ENCODE measurements at regions not wholly inside any gene's neighbourhood (a gene's known extent, or its start where the extent isn't known, plus 50 kb on each side); places are given as distances from the start of the nearest gene placed in this dataset.

DNA sequence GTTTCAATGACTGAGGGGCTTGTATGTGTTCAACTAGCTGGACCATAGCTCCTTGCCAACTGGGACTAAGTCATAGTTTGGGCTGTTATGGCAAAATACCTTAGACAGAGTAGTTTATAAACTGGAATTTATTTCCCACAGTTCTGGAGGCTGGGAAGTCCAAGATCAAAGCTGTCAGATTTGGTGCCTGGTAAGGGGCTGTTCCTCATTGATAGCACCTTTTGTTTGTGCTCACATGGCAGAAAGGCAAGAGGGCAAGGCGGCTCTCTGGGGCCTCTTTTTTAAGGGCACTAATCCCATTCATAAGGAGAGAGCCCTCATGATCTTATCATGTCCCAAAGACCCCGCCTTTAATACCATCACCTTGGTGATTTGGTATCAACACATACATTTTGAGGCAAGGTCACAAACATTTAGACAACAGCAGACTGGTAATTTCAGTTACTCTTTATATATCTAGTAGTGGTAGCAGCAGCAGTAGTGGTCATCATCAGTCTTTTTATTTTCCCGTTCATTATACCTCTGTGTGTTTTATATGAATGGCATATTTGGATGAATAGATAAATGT is 477.0 kb downstream of the CCDC171 start:
- H3K9ac ChIP-seq (ENCODE audit: low read length), result no peak overlapping the region
- H3K79me2 ChIP-seq (ENCODE audit: low read length), result no peaks in the 10 kb centered on the region
- H3K4me2 ChIP-seq (ENCODE audit: low read length), result no peak overlapping the region
- no peak overlapping the region for H2AFZ ChIP-seq (ENCODE audit: low read depth, low read length)
- TF ChIP-seq EZH2phosphoT487 (IDR thresholded peaks at IDR 0.05; ENCODE audit: low read depth), result no peak
- TF ChIP-seq, protein P1, sequence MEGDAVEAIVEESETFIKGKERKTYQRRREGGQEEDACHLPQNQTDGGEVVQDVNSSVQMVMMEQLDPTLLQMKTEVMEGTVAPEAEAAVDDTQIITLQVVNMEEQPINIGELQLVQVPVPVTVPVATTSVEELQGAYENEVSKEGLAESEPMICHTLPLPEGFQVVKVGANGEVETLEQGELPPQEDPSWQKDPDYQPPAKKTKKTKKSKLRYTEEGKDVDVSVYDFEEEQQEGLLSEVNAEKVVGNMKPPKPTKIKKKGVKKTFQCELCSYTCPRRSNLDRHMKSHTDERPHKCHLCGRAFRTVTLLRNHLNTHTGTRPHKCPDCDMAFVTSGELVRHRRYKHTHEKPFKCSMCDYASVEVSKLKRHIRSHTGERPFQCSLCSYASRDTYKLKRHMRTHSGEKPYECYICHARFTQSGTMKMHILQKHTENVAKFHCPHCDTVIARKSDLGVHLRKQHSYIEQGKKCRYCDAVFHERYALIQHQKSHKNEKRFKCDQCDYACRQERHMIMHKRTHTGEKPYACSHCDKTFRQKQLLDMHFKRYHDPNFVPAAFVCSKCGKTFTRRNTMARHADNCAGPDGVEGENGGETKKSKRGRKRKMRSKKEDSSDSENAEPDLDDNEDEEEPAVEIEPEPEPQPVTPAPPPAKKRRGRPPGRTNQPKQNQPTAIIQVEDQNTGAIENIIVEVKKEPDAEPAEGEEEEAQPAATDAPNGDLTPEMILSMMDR (IDR thresholded peaks at IDR 0.05; ENCODE audit: low read depth, low read length), result no peak
- H3K4me3 ChIP-seq (ENCODE audit: low read length), result no peak overlapping the region
- H3K27me3 ChIP-seq (ENCODE audit: low read depth, low read length), result no peaks in the 10 kb centered on the region
- H3K4me1 ChIP-seq (ENCODE audit: low read length), result no peaks in the 10 kb centered on the region
- no peak overlapping the region for H3K27ac ChIP-seq (ENCODE audit: low read length)
- no peaks in the 10 kb centered on the region for H4K20me1 ChIP-seq (ENCODE audit: insufficient read depth, low read length)
- no peaks in the 10 kb centered on the region for H3K36me3 ChIP-seq (replicated peaks; ENCODE audit: low read depth, low read length)
- no peaks in the 10 kb centered on the region for H3K9me3 ChIP-seq (ENCODE audit: insufficient read depth, low read length)

DNA sequence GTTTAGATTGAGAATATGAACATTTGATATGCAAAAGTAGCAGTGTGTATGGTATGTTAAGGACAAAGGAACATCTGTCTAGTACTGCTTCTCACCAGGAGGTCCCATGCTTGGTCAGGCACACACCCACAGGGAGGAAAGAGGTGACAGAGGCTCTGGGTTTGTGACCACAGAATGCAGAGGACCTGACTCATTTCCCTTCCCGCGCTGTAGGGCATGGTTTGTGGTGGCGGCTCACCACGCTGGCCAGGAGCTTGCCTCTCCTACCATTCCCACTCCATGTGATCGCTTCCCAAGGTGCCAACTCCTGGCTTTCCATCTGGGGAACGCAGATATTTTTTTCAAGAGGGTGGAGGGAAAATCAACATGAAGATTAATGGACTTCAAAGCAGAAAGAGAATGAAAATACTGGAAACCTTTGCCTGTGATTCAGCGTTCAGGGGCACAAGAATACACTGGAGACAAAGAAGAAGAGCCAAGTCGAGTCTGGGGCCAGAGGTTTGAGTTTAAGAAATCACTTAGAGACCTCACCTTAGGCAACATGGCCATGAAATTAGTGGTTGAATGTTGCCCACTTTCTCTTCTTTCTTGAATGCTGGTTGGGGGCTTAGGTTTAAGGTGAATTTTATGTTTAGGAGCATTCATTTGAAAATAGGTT is 477.8 kb downstream of the CCDC171 start:
- H3K4me1 ChIP-seq (ENCODE audit: low read length), result no peaks in the 10 kb centered on the region
- no peak overlapping the region for H2AFZ ChIP-seq (ENCODE audit: low read depth, low read length)
- TF ChIP-seq, protein P1 (IDR thresholded peaks at IDR 0.05; ENCODE audit: low read depth, low read length), result no peak
- no peak for TF ChIP-seq EZH2phosphoT487 (IDR thresholded peaks at IDR 0.05; ENCODE audit: low read depth)
- H3K9me3 ChIP-seq (ENCODE audit: insufficient read depth, low read length), result no peaks in the 10 kb centered on the region
- no peaks in the 10 kb centered on the region for H3K36me3 ChIP-seq (replicated peaks; ENCODE audit: low read depth, low read length)
- no peaks in the 10 kb centered on the region for H4K20me1 ChIP-seq (ENCODE audit: insufficient read depth, low read length)
- H3K4me2 ChIP-seq (ENCODE audit: low read length), result no peak overlapping the region
- no peak overlapping the region for H3K27ac ChIP-seq (ENCODE audit: low read length)
- H3K9ac ChIP-seq (ENCODE audit: low read length), result no peak overlapping the region
- no peak overlapping the region for H3K4me3 ChIP-seq (ENCODE audit: low read length)
- no peaks in the 10 kb centered on the region for H3K79me2 ChIP-seq (ENCODE audit: low read length)
- no peaks in the 10 kb centered on the region for H3K27me3 ChIP-seq (ENCODE audit: low read depth, low read length)

DNA sequence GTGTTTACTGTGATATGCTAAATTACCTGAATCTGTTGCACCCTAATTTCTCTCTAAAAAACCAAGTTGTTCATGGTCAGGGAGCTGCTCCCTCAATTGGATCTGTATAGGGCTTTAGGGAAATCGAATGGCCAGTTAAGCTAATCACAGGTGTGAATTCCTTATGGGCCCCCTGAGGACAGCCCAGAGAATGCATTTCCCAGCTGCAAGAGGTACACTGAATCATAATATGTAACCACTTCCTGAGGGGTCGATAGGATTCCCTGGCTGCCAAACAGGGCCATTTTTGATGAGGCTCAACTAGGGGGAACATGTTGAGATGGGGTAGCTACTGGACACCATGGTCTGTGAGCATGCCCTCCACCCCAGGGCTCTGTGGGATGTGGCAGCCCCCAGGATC is 478.6 kb downstream of the CCDC171 start:
- H3K27me3 ChIP-seq (ENCODE audit: low read depth, low read length), result no peaks in the 10 kb centered on the region
- no peak overlapping the region for H3K4me3 ChIP-seq (ENCODE audit: low read length)
- no peaks in the 10 kb centered on the region for H3K79me2 ChIP-seq (ENCODE audit: low read length)
- TF ChIP-seq EZH2phosphoT487 (IDR thresholded peaks at IDR 0.05; ENCODE audit: low read depth), result no peak
- TF ChIP-seq, protein P1 (IDR thresholded peaks at IDR 0.05; ENCODE audit: low read depth, low read length), result no peak
- H4K20me1 ChIP-seq (ENCODE audit: insufficient read depth, low read length), result no peaks in the 10 kb centered on the region
- H2AFZ ChIP-seq (ENCODE audit: low read depth, low read length), result no peak overlapping the region
- H3K36me3 ChIP-seq (replicated peaks; ENCODE audit: low read depth, low read length), result no peaks in the 10 kb centered on the region
- H3K9ac ChIP-seq (ENCODE audit: low read length), result no peak overlapping the region
- no peaks in the 10 kb centered on the region for H3K4me1 ChIP-seq (ENCODE audit: low read length)
- H3K9me3 ChIP-seq (ENCODE audit: insufficient read depth, low read length), result no peaks in the 10 kb centered on the region
- no peak overlapping the region for H3K4me2 ChIP-seq (ENCODE audit: low read length)
- no peak overlapping the region for H3K27ac ChIP-seq (ENCODE audit: low read length)

DNA sequence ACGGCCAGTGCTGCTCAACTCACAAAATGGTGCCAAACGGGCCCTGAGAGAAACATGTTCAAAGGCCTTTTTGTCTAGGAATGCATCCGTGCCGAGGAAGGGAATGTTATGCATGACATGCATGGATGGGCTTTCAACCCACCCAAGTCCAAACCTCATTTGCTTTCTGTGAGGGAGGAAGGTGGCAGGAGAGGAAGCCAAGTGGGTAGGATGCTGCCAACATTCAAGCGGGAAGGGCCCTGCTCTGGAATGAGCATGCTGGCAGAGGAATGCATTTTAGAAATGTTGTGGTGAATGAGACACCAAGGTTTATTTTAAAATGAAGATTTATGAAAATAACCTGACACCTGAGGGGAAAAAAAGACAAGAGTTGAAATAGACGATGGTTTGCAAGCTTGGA is 479.1 kb downstream of the CCDC171 start:
- Histone ChIP-seq H3K4me2 (ENCODE audit: low read length) (no peak overlapping the region), H4K20me1 (ENCODE audit: insufficient read depth, low read length) (no peaks in the 10 kb centered on the region), H3K27me3 (ENCODE audit: low read depth, low read length) (no peaks in the 10 kb centered on the region), H3K9me3 (ENCODE audit: insufficient read depth, low read length) (no peaks in the 10 kb centered on the region), H3K4me1 (ENCODE audit: low read length) (no peaks in the 10 kb centered on the region), H3K36me3 (replicated peaks; ENCODE audit: low read depth, low read length) (no peaks in the 10 kb centered on the region), H3K9ac (ENCODE audit: low read length) (no peak overlapping the region), H2AFZ (ENCODE audit: low read depth, low read length) (no peak overlapping the region), H3K4me3 (ENCODE audit: low read length) (no peak overlapping the region), H3K27ac (ENCODE audit: low read length) (no peak overlapping the region), H3K79me2 (ENCODE audit: low read length) (no peaks in the 10 kb centered on the region)
- TF ChIP-seq, protein P1 (IDR thresholded peaks at IDR 0.05; ENCODE audit: low read depth, low read length), result no peak
- TF ChIP-seq EZH2phosphoT487 (IDR thresholded peaks at IDR 0.05; ENCODE audit: low read depth), result no peak

Measured in OCI-LY3 (cell line).